HG02885 (cell line): ENCODE measurements at regions not wholly inside any gene's neighbourhood (a gene's known extent, or its start where the extent isn't known, plus 50 kb on each side); places are given as distances from the start of the nearest gene placed in this dataset.

ENCODE experiments used
- ATAC-seq: cut with Tn5 transposase; IDR thresholded peaks from one replicate; pipeline ENCODE4 v1.9.1; 2021; ENCODE audit warnings: mild to moderate bottlenecking; ENCODE audit not compliant: unreplicated experiment, poor library complexity

GRCh38 chr2:176658708-176659107 is 389.5 kb downstream of the MTX2 start:
- ATAC-seq, result no peak

- no peak for ATAC-seq
Observed at GRCh38 chr2:176662753-176663152, 393.5 kb downstream of the MTX2 start.

GRCh38 chr2:176664478-176664877 is 395.2 kb downstream of the MTX2 start:
- no peak for ATAC-seq

GRCh38 chr2:176665086-176665485 is 395.8 kb downstream of the MTX2 start:
- no peak for ATAC-seq

GRCh38 chr2:176668912-176669311 is 399.7 kb downstream of the MTX2 start:
- no peak for ATAC-seq

GRCh38 chr2:176669398-176670174 is 400.3 kb downstream of the MTX2 start:
- ATAC-seq, result peak; percentile 81

- no peak for ATAC-seq
Observed at GRCh38 chr2:176675271-176675949, 406.2 kb downstream of the MTX2 start.

- no peak for ATAC-seq
Observed at GRCh38 chr2:176677746-176678265, 408.6 kb downstream of the MTX2 start.

- no peak for ATAC-seq
Observed at GRCh38 chr2:176678571-176678970, 409.3 kb downstream of the MTX2 start.

- no peak for ATAC-seq
Observed at GRCh38 chr2:176679061-176679669, 409.9 kb downstream of the MTX2 start.

GRCh38 chr2:176680916-176681516 is 411.8 kb downstream of the MTX2 start:
- ATAC-seq, result no peak

- ATAC-seq, result no peak
Observed at GRCh38 chr2:176681584-176682115, 412.4 kb downstream of the MTX2 start.

GRCh38 chr2:176682278-176682677 is 413.0 kb downstream of the MTX2 start:
- ATAC-seq, result no peak

GRCh38 chr2:176683618-176684111 is 414.4 kb downstream of the MTX2 start:
- no peak for ATAC-seq

- no peak for ATAC-seq
Observed at GRCh38 chr2:176685908-176686307, 416.7 kb downstream of the MTX2 start.

- no peak for ATAC-seq
Observed at GRCh38 chr2:176686328-176686727, 417.1 kb downstream of the MTX2 start.

- no peak for ATAC-seq
Observed at GRCh38 chr2:176687342-176687741, 418.1 kb downstream of the MTX2 start.

GRCh38 chr2:176687944-176688343 is 418.7 kb downstream of the MTX2 start:
- ATAC-seq, result no peak

- no peak for ATAC-seq
Observed at GRCh38 chr2:176689711-176690110, 420.5 kb downstream of the MTX2 start.

- ATAC-seq, result no peak
Observed at GRCh38 chr2:176691471-176691870, 422.2 kb downstream of the MTX2 start.
